Esophagus squamous epithelium (tissue), 5 donors: ENCODE measurements at regions not wholly inside any gene's neighbourhood (a gene's known extent, or its start where the extent isn't known, plus 50 kb on each side); places are given as distances from the start of the nearest gene placed in this dataset.
A peak's percentile ranks its signal among the peaks of the same experiment; 100 is the strongest.

Experiments used
- DNase-seq: peaks from one replicate; lab custom pipeline; 2025; lab: John Stamatoyannopoulos, UW
- H3K27ac ChIP-seq, 4 donors: fragments of 200-600 bp; sonication (generic); one replicate each; pipeline ENCODE4 v1.5.1; 2016 to 2019; ENCODE audit warnings: mild to moderate bottlenecking in 1 of 4
- H3K27me3 ChIP-seq, 4 donors: fragments of 200-600 bp; sonication (generic); 1 replicate in 3 of 4; 2 replicates in 1 of 4; pipeline versions ENCODE4 v1.5.1 to v1.6.0; 2017 to 2021; ENCODE audit warnings: antibody characterized with exemption in 1 of 4
- H3K36me3 ChIP-seq, 3 donors: fragments of 200-600 bp; sonication (generic); one replicate each; pipeline ENCODE4 v1.5.1; 2016 to 2019
- H3K4me1 ChIP-seq, 3 donors: fragments of 200-600 bp; sonication (generic); one replicate each; pipeline ENCODE4 v1.5.1; 2017 to 2019
- H3K4me3 ChIP-seq, 4 donors: fragments of 200-600 bp; sonication (generic); 1 replicate in 3 of 4; 2 replicates in 1 of 4; pipeline ENCODE4 v1.5.1; 2016 to 2019; ENCODE audit warnings: mild to moderate bottlenecking in 2 of 4, moderate library complexity in 1 of 4
- H3K9me3 ChIP-seq, 3 donors: fragments of 200-600 bp; sonication (generic); one replicate each; pipeline ENCODE4 v1.5.1; 2016 to 2019
- POLR2A ChIP-seq, 4 donors: fragments of 450-650 bp; IDR thresholded peaks; one replicate each; pipeline ENCODE4 v1.6.1; 2017; ENCODE audit warnings: antibody characterized with exemption in 4 of 4, mild to moderate bottlenecking in 4 of 4, moderate library complexity in 3 of 4
- WGBS, 2 donors: methylation state at CpG; one replicate each; pipeline ENCODE4 v1.1.5; 2018; 5-methylcytosine and 5-hydroxymethylcytosine counted together
- intact Hi-C: fragments of 100-400 bp; cut with DNase I; formaldehyde crosslinking; loops from one replicate; pipeline ENCODE4 v1.15.0; 2022
- TF ChIP-seq, protein P1 (sequence below), 6 experiments: fragments of 450-650 bp in 4 of 6; fragments of 200-600 bp in 2 of 6; sonication (generic) in 2 of 6; IDR thresholded peaks; one replicate each; pipeline ENCODE4 v1.5.1; 2016 to 2019; ENCODE audit warnings: antibody characterized with exemption in 6 of 6, mild to moderate bottlenecking in 4 of 6, moderate library complexity in 4 of 6
- donor health status: DM: yes; HTN: yes; CAD: no.

DNA sequence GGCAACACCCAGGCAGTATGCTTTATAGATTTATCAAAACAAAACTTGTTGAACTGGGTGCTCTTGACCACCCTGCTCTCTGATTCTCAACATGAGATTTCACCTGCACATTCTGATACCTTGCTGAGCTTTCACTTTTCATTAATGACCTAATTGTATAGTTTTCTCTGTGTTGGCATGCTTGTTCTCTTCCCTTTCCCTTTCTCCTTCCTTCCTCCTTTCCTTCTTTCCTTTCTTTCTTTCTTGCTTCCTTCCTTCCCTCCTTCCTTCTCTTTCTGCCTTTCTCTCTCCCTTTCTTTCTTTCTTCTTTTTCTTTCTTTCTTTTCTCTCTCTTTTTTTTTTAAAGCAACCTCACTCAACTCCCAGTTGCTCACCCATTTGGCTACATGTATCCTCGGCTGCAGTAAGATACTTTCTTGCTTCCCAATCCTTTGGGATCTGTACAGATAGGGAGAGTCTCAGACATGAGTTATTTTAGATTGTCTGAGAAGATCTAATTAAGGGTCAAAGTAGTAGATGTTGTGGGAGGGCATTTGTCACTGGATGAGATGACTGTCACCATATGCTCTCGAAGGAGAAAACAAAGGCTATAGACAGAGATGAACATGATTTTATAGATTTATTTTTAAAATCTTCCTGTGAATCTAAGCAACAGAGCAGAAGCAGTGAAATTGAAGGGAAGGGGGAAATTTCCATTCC is 458.0 kb downstream of the USP25 start:
- no peak for DNase-seq
- WGBS, 2 donors: 70 to 92% methylated on average over 2 of the region's 2 CpGs
- intact Hi-C loops: no loop called here
- Histone ChIP-seq H3K27ac (no peak overlapping the region), H3K4me1 (no peaks in the 10 kb centered on the region), H3K27me3 (no peaks in the 10 kb centered on the region), H3K36me3 (no peaks in the 10 kb centered on the region), H3K9me3 (no peaks in the 10 kb centered on the region), H3K4me3 (no peak overlapping the region)
- TF ChIP-seq POLR2A (IDR thresholded peaks at IDR 0.05): no peak
- TF ChIP-seq, protein P1, sequence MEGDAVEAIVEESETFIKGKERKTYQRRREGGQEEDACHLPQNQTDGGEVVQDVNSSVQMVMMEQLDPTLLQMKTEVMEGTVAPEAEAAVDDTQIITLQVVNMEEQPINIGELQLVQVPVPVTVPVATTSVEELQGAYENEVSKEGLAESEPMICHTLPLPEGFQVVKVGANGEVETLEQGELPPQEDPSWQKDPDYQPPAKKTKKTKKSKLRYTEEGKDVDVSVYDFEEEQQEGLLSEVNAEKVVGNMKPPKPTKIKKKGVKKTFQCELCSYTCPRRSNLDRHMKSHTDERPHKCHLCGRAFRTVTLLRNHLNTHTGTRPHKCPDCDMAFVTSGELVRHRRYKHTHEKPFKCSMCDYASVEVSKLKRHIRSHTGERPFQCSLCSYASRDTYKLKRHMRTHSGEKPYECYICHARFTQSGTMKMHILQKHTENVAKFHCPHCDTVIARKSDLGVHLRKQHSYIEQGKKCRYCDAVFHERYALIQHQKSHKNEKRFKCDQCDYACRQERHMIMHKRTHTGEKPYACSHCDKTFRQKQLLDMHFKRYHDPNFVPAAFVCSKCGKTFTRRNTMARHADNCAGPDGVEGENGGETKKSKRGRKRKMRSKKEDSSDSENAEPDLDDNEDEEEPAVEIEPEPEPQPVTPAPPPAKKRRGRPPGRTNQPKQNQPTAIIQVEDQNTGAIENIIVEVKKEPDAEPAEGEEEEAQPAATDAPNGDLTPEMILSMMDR (IDR thresholded peaks at IDR 0.05): no peak

- Histone ChIP-seq H3K4me1 (peaks cover 0 to 20% (median 10%) of the 10 kb centered on the region in 3 donors), H3K27me3 (no peaks in the 10 kb centered on the region), H3K36me3 (no peaks in the 10 kb centered on the region), H3K4me3 (no peak overlapping the region), H3K9me3 (no peaks in the 10 kb centered on the region), H3K27ac (peak overlapping the region in 2 of 4 donors; percentile 89 to 90)
- DNase-seq: no peak
- TF ChIP-seq, protein P1 (IDR thresholded peaks at IDR 0.05): no peak
- TF ChIP-seq POLR2A (IDR thresholded peaks at IDR 0.05): no peak
- WGBS, 2 donors: 62 to 63% methylated on average over 2 of the region's 2 CpGs
- intact Hi-C loops: no loop called here
Observed at GRCh38 chr21:16192902-16193301, 463.1 kb downstream of the USP25 start.

DNA sequence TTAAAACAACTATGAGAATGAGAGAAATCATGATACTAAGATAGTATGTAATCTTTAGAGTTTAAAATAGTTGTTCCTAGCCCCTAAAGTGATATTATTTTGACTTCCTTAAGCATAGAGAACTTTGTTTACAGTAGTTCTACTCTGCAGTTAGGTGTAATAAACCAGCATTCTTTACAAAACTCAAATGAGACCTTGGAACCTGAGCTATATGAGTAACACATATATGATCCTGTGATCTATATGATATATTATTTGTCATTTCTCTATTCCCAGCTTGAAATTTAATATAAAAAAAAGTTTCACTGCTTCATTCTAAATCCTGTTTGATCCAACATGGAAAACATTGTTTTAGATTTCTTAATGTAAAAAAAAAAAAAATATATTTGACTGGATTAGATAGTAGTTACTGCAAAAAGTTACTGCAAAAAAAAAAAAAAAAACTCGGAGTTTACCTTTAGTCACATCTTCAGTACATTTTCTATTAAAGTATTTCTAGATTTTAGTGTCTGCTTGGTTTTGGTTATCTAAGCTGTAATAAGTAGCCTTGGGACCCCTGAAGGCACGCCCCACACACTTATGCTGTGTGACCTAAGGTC is 463.8 kb downstream of the USP25 start:
- peaks cover 0 to 27% (median 10%) of the 10 kb centered on the region in 3 donors for H3K4me1 ChIP-seq

DNA sequence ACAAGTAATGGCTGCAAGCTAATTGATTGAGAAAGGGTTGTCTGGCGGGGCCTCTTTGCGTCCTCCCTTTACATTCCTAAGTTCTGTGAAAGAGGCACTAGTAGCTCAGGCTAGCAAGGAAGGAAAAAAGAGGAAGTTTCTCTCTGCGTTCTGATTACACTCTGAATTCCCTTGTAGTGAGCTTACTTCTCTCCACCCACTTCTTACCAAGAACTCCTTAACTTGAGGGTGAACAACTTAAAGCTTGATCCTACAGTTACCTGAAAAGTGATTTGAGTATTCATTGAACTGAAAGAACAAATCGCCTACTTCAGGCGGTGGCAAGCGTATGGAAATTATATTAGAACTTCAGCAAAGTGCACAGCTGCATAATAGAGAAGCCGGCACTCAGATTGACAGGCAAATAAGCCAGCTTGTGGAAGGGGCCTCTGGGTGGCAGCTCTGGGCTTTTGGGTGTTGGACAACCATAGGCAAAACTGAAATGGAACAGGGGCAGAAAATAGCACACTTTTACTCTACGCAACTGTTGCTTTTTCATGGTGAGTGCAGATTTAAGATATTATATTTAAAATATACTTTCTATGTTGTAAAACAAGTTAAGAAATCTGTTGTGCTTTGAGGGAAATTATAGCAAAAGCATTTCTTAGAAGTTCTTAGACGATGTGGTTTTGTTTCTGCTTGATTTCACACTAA is 464.5 kb downstream of the USP25 start:
- TF ChIP-seq POLR2A (IDR thresholded peaks at IDR 0.05): no peak
- TF ChIP-seq, protein P1 (IDR thresholded peaks at IDR 0.05): peak in 1 of 6 experiments; percentile 13
- no peaks in the 10 kb centered on the region for H3K36me3 ChIP-seq
- WGBS, 2 donors: 6 to 10% methylated on average over 9 of the region's 9 CpGs
- no peak for DNase-seq
- H3K27ac ChIP-seq: peak overlapping the region; percentile 82 to 90 (median 88)
- H3K4me1 ChIP-seq: peaks cover 0 to 31% (median 10%) of the 10 kb centered on the region in 3 donors
- intact Hi-C loops: no loop called here
- no peaks in the 10 kb centered on the region for H3K9me3 ChIP-seq
- H3K4me3 ChIP-seq: peak overlapping the region; percentile 25 to 62 (median 46)
- no peaks in the 10 kb centered on the region for H3K27me3 ChIP-seq

More for the DNA sequence above, 463.8 kb downstream of the USP25 start:
- no peaks in the 10 kb centered on the region for H3K27me3 ChIP-seq
- WGBS, 2 donors: 0 to 8% methylated on average over 2 of the region's 2 CpGs
- no peaks in the 10 kb centered on the region for H3K36me3 ChIP-seq
- intact Hi-C loops: no loop called here
- peak overlapping the region; percentile 82 to 90 (median 88) for H3K27ac ChIP-seq
- TF ChIP-seq, protein P1 (IDR thresholded peaks at IDR 0.05): no peak
- no peak for TF ChIP-seq POLR2A (IDR thresholded peaks at IDR 0.05)
- H3K9me3 ChIP-seq: no peaks in the 10 kb centered on the region
- no peak for DNase-seq
- peak overlapping the region in 3 of 4 donors; percentile 44 to 62 (median 47) for H3K4me3 ChIP-seq
